ENCODE measurements at regions not wholly inside any gene's neighbourhood (a gene's known extent, or its start where the extent isn't known, plus 50 kb on each side); places are given as distances from the start of the nearest gene placed in this dataset.

DNA sequence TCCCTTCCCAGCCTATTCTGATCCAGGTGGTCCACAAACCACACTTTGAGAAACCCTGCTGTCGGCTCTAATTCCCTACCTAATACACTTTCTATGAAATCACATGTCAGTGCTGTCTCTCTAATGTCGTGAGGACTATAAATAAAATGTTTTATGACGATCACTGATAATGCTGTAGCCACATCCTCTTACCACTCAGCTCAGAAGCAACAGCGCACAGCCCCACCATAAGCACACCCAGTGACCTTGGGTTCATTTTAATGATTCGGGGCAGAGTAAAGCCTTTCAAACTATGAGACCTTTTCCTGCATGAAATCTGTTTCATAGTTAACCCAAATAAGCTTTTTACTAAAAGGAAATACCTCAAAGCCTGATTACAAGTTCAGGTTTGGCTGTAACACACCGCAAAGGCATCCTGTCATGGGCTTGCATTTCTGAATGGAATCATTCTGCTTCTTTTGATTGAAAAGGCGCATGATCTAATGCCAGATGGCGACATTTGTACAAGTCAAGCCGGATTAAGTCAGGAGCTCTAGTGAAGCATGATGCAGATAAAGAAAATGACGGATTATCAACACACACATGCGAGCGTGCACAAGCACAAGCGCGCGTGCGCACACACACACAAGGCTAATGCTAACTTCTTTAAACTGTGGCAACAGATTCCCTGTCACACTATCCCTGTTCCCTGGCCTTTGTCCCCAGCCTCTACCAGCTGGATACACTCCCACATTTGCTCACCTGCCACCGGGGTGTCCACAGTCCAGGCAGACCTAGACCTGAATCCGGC is 180.5 kb upstream of the PDE1C start:
- TF ChIP-seq OSR1 (CRISPR knock-in tag; IDR thresholded peaks at IDR 0.05) (no peak), ZFP3 (CRISPR knock-in tag; IDR thresholded peaks at IDR 0.05) (no peak), ZNF565 (CRISPR knock-in tag; conservative IDR thresholded peaks at IDR 0.05; ENCODE audit: low read depth) (no peak), ZFP30 (CRISPR knock-in tag; IDR thresholded peaks at IDR 0.05) (no peak)
- ATAC-seq, result no peak

- no peak for TF ChIP-seq SNAI2 (CRISPR knock-in tag; IDR thresholded peaks at IDR 0.05)
- TF ChIP-seq ZFP3 (CRISPR knock-in tag; IDR thresholded peaks at IDR 0.05), result no peak
- no peak for TF ChIP-seq ZFP30 (CRISPR knock-in tag; IDR thresholded peaks at IDR 0.05)
- TF ChIP-seq CSRNP3 (CRISPR knock-in tag; IDR thresholded peaks at IDR 0.05), result no peak
- no peak for TF ChIP-seq ZNF8 (CRISPR knock-in tag; IDR thresholded peaks at IDR 0.05)
- no peak for TF ChIP-seq ARNTL (CRISPR knock-in tag; IDR thresholded peaks at IDR 0.05; ENCODE audit: borderline replicate concordance, low read depth)
- TF ChIP-seq OSR1 (CRISPR knock-in tag; IDR thresholded peaks at IDR 0.05), result no peak
- no peak for TF ChIP-seq TCF4 (CRISPR knock-in tag; IDR thresholded peaks at IDR 0.05; ENCODE audit: borderline replicate concordance)
- TF ChIP-seq CSDC2 (CRISPR knock-in tag; IDR thresholded peaks at IDR 0.05), result no peak
- no peak for TF ChIP-seq BACH2 (CRISPR knock-in tag; IDR thresholded peaks at IDR 0.05; ENCODE audit: borderline replicate concordance)
- TF ChIP-seq RARB (CRISPR knock-in tag; IDR thresholded peaks at IDR 0.05), result no peak
- no peak for TF ChIP-seq TOX (CRISPR knock-in tag; IDR thresholded peaks at IDR 0.05; ENCODE audit: borderline replicate concordance)
- no peak for TF ChIP-seq TSHZ2 (CRISPR knock-in tag; IDR thresholded peaks at IDR 0.05)
- TF ChIP-seq POU6F1 (CRISPR knock-in tag; IDR thresholded peaks at IDR 0.05; ENCODE audit: borderline replicate concordance, low read depth), result no peak
- TF ChIP-seq, protein P1, sequence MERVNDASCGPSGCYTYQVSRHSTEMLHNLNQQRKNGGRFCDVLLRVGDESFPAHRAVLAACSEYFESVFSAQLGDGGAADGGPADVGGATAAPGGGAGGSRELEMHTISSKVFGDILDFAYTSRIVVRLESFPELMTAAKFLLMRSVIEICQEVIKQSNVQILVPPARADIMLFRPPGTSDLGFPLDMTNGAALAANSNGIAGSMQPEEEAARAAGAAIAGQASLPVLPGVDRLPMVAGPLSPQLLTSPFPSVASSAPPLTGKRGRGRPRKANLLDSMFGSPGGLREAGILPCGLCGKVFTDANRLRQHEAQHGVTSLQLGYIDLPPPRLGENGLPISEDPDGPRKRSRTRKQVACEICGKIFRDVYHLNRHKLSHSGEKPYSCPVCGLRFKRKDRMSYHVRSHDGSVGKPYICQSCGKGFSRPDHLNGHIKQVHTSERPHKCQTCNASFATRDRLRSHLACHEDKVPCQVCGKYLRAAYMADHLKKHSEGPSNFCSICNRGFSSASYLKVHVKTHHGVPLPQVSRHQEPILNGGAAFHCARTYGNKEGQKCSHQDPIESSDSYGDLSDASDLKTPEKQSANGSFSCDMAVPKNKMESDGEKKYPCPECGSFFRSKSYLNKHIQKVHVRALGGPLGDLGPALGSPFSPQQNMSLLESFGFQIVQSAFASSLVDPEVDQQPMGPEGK (CRISPR knock-in tag; IDR thresholded peaks at IDR 0.05; ENCODE audit: borderline replicate concordance), result no peak
- TF ChIP-seq ZNF565 (CRISPR knock-in tag; conservative IDR thresholded peaks at IDR 0.05; ENCODE audit: low read depth), result no peak
- no peak for TF ChIP-seq ZNF70 (CRISPR knock-in tag; IDR thresholded peaks at IDR 0.05)
- no peak for TF ChIP-seq ZC3H10 (CRISPR knock-in tag; IDR thresholded peaks at IDR 0.05)
- no peak for TF ChIP-seq GLIS3 (CRISPR knock-in tag; IDR thresholded peaks at IDR 0.05)
- no peak for TF ChIP-seq ESRRG (CRISPR knock-in tag; IDR thresholded peaks at IDR 0.05)
- ATAC-seq, result no peak
Measured at GRCh38 chr7:32250003-32250402, 179.8 kb upstream of the PDE1C start.

GRCh38 chr7:32248522-32248921 is 178.3 kb upstream of the PDE1C start:
- TF ChIP-seq ZC3H10 (CRISPR knock-in tag; IDR thresholded peaks at IDR 0.05) (no peak), OSR1 (CRISPR knock-in tag; IDR thresholded peaks at IDR 0.05) (no peak), ZFP30 (CRISPR knock-in tag; IDR thresholded peaks at IDR 0.05) (no peak), ZNF565 (CRISPR knock-in tag; conservative IDR thresholded peaks at IDR 0.05; ENCODE audit: low read depth) (no peak), ZNF8 (CRISPR knock-in tag; IDR thresholded peaks at IDR 0.05) (no peak), ZNF70 (CRISPR knock-in tag; IDR thresholded peaks at IDR 0.05) (no peak), ZFP3 (CRISPR knock-in tag; IDR thresholded peaks at IDR 0.05) (no peak), BACH2 (CRISPR knock-in tag; IDR thresholded peaks at IDR 0.05; ENCODE audit: borderline replicate concordance) (no peak), POU6F1 (CRISPR knock-in tag; IDR thresholded peaks at IDR 0.05; ENCODE audit: borderline replicate concordance, low read depth) (no peak)
- TF ChIP-seq, protein P1 (CRISPR knock-in tag; IDR thresholded peaks at IDR 0.05; ENCODE audit: borderline replicate concordance), result no peak
- no peak for ATAC-seq
